Gastroesophageal sphincter (tissue), 4 donors: ENCODE measurements at regions not wholly inside any gene's neighbourhood (a gene's known extent, or its start where the extent isn't known, plus 50 kb on each side); places are given as distances from the start of the nearest gene placed in this dataset.
"Not testable (repeated sequence)": the region's sequence is repeated elsewhere in the genome, so short reads cannot be mapped to it uniquely, and the experiment has no call there.

Experiments used
- ATAC-seq: fragments of 150-250 bp; one replicate; pipeline ENCODE4 v1.9.1; 2016; ENCODE audit warnings: mild to moderate bottlenecking, moderate library complexity
- H3K27ac ChIP-seq, 4 donors: fragments of 200-600 bp; sonication (generic) in 3 of 4; 1 replicate in 3 of 4; 2 replicates in 1 of 4; pipeline ENCODE4 v1.5.1; 2016 to 2019
- H3K27me3 ChIP-seq: fragments of 200-600 bp; sonication (generic); one replicate; pipeline ENCODE4 v1.5.1; 2019
- H3K36me3 ChIP-seq, 2 donors: fragments of 200-600 bp; sonication (generic); one replicate each; pipeline ENCODE4 v1.5.1; 2019; ENCODE audit warnings: control low read depth in 1 of 2
- H3K4me1 ChIP-seq, 3 donors: fragments of 200-600 bp; sonication (generic); 1 replicate in 2 of 3; 2 replicates in 1 of 3; pipeline ENCODE4 v1.5.1; 2016 to 2019; ENCODE audit warnings: control low read depth in 2 of 3
- H3K4me3 ChIP-seq, 2 donors: fragments of 200-600 bp; sonication (generic); one replicate each; pipeline ENCODE4 v1.5.1; 2019; ENCODE audit warnings: mild to moderate bottlenecking in 1 of 2, moderate library complexity in 1 of 2
- H3K9me3 ChIP-seq, 3 donors: fragments of 200-600 bp; sonication (generic); one replicate each; pipeline ENCODE4 v1.5.1; 2017 to 2019; ENCODE audit warnings: control low read depth in 2 of 3
- CTCF ChIP-seq, 4 experiments: fragments of 200-600 bp in 2 of 4; fragments of 450-650 bp in 2 of 4; sonication (generic) in 1 of 4; IDR thresholded peaks; one replicate each; pipeline ENCODE4 v1.5.1; 2017 to 2019; ENCODE audit warnings: antibody characterized with exemption in 4 of 4, mild to moderate bottlenecking in 2 of 4, moderate library complexity in 2 of 4
- EP300 ChIP-seq: sonication (generic); formaldehyde crosslinking; IDR thresholded peaks from one replicate; pipeline ENCODE4 v1.6.1; 2017; ENCODE audit warnings: antibody characterized with exemption, mild to moderate bottlenecking
- POLR2A ChIP-seq, 2 donors: fragments of 450-650 bp; IDR thresholded peaks; one replicate each; pipeline ENCODE4 v1.6.1; 2017; ENCODE audit warnings: antibody characterized with exemption in 2 of 2, mild to moderate bottlenecking in 2 of 2, moderate library complexity in 1 of 2
- POLR2AphosphoS5 ChIP-seq: sonication (generic); formaldehyde crosslinking; IDR thresholded peaks from one replicate; pipeline ENCODE4 v1.6.1; 2017; ENCODE audit warnings: antibody characterized with exemption
- WGBS, 2 donors: methylation state at CpG; one replicate each; pipeline ENCODE4 v1.1.5; 2018; ENCODE audit warnings: low coverage in 1 of 2; 5-methylcytosine and 5-hydroxymethylcytosine counted together

- Histone ChIP-seq H3K4me1 (peaks cover under 1 to 7% (median 4%) of the 10 kb centered on the region in 3 donors), H3K36me3 (no peaks in the 10 kb centered on the region), H3K27me3 (no peaks in the 10 kb centered on the region), H3K4me3 (no peak overlapping the region), H3K9me3 (no peaks in the 10 kb centered on the region), H3K27ac (no peak overlapping the region)
- TF ChIP-seq CTCF (IDR thresholded peaks at IDR 0.05) (no peak), POLR2AphosphoS5 (no peak), POLR2A (IDR thresholded peaks at IDR 0.05) (no peak), EP300 (no peak)
- ATAC-seq, result no peak
- WGBS, 2 donors, result 80 to 94% methylated on average over 3 to 4 of the region's 4 CpGs
Observed at GRCh38 chr20:53768329-53768728, 174.7 kb upstream of the ZNF217 start.

GRCh38 chr20:53767206-53767930 lies 173.7 kb upstream of the ZNF217 start:
- Histone ChIP-seq H3K4me1 (no peaks in the 10 kb centered on the region), H3K4me3 (no peak overlapping the region), H3K36me3 (no peaks in the 10 kb centered on the region), H3K9me3 (no peaks in the 10 kb centered on the region), H3K27ac (no peak overlapping the region), H3K27me3 (no peaks in the 10 kb centered on the region)
- no peak for ATAC-seq
- TF ChIP-seq POLR2A (IDR thresholded peaks at IDR 0.05) (no peak), EP300 (no peak), POLR2AphosphoS5 (no peak), CTCF (IDR thresholded peaks at IDR 0.05) (no peak)
- 92 to 100% methylated on average over 2 to 3 of the region's 6 CpGs for WGBS, 2 donors

GRCh38 chr20:53764415-53764800 lies 170.8 kb upstream of the ZNF217 start:
- no peak overlapping the region for H3K4me3 ChIP-seq
- no peaks in the 10 kb centered on the region for H3K9me3 ChIP-seq
- H3K27ac ChIP-seq, result no peak overlapping the region
- no peaks in the 10 kb centered on the region for H3K27me3 ChIP-seq
- WGBS, 2 donors, result 24 to 26% methylated on average over 2 of the region's 2 CpGs
- no peaks in the 10 kb centered on the region for H3K4me1 ChIP-seq
- ATAC-seq, result no peak
- H3K36me3 ChIP-seq, result no peaks in the 10 kb centered on the region
- no peak for TF ChIP-seq CTCF (IDR thresholded peaks at IDR 0.05)
- no peak for TF ChIP-seq POLR2A (IDR thresholded peaks at IDR 0.05)

GRCh38 chr20:53763707-53764414 lies 170.2 kb upstream of the ZNF217 start:
- Histone ChIP-seq H3K36me3 (no peaks in the 10 kb centered on the region), H3K4me3 (no peak overlapping the region), H3K4me1 (no peaks in the 10 kb centered on the region), H3K27ac (no peak overlapping the region), H3K27me3 (no peaks in the 10 kb centered on the region), H3K9me3 (no peaks in the 10 kb centered on the region)
- no peak for TF ChIP-seq POLR2A (IDR thresholded peaks at IDR 0.05)
- no peak for ATAC-seq
- 28 to 34% methylated on average over 10 to 12 of the region's 12 CpGs for WGBS, 2 donors

- H3K27me3 ChIP-seq, ATAC-seq, H3K4me1 ChIP-seq, H3K9me3 ChIP-seq, H3K27ac ChIP-seq, H3K36me3 ChIP-seq, H3K4me3 ChIP-seq: not testable (repeated sequence)
- WGBS, 2 donors, result 93 to 100% methylated on average over 3 of the region's 11 CpGs
Observed at GRCh38 chr20:53762423-53762798, 168.8 kb upstream of the ZNF217 start.

- Histone ChIP-seq H3K27ac (no peak overlapping the region), H3K27me3 (no peaks in the 10 kb centered on the region), H3K4me3 (no peak overlapping the region), H3K36me3 (no peaks in the 10 kb centered on the region), H3K9me3 (no peaks in the 10 kb centered on the region), H3K4me1 (no peaks in the 10 kb centered on the region)
- TF ChIP-seq POLR2A (IDR thresholded peaks at IDR 0.05) (no peak), EP300 (no peak), POLR2AphosphoS5 (no peak), CTCF (IDR thresholded peaks at IDR 0.05) (no peak)
- 78 to 86% methylated on average over 4 of the region's 4 CpGs for WGBS, 2 donors
- ATAC-seq, result no peak
Observed at GRCh38 chr20:53760025-53760441, 166.4 kb upstream of the ZNF217 start.
